NCI-H526 (cell line): ENCODE measurements at regions not wholly inside any gene's neighbourhood (a gene's known extent, or its start where the extent isn't known, plus 50 kb on each side); places are given as distances from the start of the nearest gene placed in this dataset.
A peak's percentile ranks its signal among the peaks of the same experiment; 100 is the strongest.
"Not testable (repeated sequence)": the region's sequence is repeated elsewhere in the genome, so short reads cannot be mapped to it uniquely, and the experiment has no call there.

ENCODE experiments used
- DNase-seq, 2 experiments: peaks; one replicate each; lab custom pipeline; 2025; lab: John Stamatoyannopoulos, UW

DNA sequence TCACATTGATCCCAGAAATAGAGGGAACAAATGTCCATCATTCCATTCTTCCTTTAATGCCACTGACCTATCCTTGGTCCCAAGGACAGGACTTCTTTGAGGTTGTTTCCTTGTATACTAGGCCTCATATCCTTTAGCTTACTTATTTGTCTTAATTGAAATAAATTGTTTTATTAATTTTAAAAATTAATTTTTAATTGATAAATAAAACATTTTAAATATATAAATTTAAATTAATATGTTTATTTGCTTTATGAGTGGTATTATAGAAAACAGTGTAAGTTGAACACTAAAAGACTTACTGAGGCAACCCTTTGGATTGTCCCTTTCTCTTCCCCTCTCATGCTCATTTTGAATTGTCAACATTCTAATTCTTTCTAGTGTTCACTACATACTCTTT lies 556.9 kb upstream of the NUDT12 start:
- no peak for DNase-seq

DNA sequence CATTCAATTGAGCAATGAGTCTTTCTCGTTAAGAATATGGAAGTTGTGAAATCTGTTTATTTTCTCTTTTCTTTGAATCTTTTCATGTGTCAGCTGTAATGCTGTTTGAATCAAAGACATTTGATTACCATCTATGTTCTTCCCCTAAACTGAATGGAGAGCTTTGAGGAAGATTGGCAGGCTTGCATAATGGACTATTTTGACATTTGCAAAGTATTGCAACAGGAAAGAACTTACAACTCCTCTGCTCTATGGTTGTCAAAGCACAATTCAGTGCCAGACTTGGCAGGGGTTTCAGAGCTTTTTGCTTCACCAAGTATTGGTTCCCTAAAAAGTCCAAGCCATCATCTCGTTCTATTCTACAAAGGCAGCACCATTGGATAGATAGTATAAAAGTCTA lies 549.0 kb upstream of the NUDT12 start:
- no peak for DNase-seq

DNA sequence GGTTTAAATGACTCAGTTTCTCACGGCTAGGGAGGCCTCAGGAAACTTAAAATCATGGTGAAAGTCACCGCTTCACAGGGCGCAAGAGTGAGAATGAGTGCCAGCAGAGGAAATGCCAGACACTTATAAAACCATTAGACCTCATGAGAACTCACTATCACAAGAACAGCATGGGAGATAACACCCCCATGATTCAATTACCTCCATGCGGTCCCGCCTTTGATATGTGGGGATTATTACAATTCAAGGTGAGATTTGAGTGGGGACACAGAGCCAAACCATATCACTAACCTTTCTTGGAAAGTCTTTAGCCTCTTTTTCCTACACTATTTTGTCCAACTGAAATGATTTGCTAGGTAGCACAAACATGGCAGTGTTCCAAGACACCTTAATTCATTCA lies 533.9 kb upstream of the NUDT12 start:
- no peak for DNase-seq

DNA sequence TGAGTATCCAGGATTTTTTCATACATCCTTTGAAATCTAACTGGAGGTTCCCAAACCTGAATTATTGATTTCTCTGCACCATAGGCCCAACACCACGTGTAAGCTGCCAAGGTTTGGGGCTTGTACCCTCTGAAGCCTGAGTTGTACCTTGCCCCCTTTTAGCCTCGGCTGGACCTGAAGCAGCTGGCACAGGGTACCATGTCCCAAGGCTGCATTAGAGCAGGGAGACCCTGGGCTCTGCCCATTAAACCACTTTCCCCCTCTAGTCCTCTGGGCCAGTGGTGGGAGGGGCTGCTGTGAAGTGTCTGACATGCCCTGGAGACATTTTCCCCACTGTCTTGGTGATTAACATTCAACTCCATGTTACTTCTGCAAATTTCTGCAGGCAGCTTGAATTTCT lies 532.9 kb upstream of the NUDT12 start:
- no peak for DNase-seq

DNA sequence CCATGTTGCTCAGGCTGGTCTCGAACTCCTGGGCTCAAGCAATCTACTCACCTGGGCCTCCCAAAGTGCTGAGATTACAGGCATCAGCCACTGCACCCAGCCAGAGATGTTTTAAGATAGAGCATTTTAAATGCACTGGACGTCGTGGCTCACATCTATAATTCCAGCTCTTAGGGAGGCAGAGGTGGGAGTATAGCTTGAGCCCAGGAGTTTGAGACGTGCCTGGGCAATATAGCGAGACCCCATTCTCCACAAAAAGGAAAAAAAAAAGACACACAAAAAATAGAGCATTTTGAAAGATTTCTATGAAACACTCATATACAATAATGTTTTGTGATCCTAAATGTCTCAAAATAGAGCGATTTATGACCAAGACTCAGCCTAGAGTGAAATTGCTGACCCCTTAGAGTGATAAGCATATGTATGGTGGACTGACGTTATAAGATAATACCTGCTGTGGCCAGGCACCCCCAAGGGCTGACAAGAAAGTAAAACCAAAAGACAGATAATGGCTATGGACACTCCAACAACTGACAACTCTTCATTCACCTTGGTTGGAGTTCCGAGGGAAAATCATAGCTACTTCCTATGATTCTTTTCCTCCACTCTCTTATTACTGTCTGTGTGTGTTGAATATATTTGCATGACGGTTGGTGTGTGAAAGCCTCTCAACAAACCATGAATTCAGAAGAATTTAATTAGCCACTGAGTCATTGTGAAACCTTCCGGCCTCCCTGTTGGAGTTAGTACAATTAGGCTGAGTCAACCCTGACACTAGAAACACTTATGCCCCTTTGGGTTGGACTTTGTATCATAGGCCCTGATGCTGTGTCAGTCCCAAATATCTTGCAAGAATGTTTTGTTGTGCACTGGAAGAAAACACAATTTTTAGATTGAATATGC lies 526.5 kb upstream of the NUDT12 start:
- peak in 1 of 2 experiments; percentile 1 for DNase-seq

DNA sequence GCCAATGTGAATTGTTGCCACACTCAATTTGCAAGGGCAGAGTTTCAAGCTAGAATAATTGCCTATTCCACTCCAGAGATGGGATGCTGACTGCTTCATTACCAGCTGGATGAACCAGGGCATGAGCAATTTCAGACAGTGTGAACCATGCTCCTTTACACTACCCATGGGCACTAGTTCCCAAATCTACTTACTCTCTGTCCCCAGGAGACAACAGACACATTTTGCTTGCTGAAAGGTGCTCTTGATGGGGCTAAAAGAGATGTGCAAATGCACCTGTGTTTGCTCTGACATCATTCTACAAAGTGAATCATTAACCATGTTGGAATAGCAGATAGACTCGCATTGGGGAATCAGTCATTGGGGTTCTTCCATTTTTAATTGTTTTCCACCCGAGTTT lies 522.3 kb upstream of the NUDT12 start:
- DNase-seq: no peak

DNA sequence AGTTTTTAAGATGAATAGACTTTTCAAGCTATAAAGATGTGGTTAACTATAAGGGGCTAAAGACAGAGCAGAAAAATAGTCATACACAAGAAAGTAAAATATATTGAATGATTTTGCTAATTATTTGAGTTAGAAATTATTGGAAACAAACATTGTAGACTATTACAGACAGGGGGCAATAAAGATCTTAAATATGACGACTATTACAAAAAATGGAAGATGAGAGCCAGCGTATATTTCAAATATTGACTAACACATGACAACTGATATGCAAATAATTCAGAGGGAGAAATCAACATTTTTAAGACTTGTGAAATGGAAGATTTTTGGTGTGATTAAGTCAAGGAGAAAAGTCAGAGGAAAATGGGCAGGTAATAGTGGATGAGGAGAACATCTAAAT lies 520.2 kb upstream of the NUDT12 start:
- DNase-seq: no peak

DNA sequence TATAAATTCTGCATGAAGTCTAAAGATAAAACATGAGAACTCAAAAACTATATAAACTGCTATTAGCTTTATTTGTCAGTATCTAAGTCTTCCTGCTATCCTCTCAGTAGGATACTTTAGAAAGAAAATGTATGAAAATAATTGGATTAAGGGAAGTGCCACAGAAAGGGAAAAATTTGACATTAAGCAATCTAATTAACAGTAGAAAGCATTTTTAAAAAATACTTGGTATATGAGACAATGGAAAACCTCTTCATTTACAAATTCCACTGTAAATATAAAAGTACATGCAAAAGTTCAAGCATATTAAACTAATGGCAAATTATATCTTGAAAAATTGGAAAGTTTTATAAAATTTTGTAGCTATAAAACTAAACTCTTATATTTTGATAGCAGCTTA lies 518.6 kb upstream of the NUDT12 start:
- DNase-seq: no peak

DNA sequence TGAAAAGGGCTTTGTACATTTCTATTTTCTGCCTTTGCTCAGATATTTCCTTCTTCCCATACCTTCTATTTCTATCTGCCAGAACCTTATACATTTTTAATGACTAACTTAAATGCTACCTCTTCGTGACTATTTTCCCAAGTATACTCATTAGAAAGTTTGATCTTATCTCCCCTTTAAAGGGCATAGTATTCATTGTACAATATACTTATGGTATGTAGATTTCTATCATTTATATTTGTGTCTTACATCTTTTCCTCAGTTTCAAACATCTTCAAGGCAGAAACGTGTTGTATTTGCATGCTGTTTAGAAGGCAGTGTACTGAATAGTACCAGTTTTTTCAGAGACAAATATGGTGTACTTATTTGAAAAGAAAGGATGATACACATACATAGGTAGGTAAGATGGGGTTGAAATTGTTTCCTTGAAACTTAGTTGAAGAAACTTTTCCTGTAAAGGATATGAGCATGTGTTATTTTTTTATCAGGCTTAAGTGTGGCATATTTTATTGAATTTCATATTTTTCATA lies 518.1 kb upstream of the NUDT12 start:
- no peak for DNase-seq

DNA sequence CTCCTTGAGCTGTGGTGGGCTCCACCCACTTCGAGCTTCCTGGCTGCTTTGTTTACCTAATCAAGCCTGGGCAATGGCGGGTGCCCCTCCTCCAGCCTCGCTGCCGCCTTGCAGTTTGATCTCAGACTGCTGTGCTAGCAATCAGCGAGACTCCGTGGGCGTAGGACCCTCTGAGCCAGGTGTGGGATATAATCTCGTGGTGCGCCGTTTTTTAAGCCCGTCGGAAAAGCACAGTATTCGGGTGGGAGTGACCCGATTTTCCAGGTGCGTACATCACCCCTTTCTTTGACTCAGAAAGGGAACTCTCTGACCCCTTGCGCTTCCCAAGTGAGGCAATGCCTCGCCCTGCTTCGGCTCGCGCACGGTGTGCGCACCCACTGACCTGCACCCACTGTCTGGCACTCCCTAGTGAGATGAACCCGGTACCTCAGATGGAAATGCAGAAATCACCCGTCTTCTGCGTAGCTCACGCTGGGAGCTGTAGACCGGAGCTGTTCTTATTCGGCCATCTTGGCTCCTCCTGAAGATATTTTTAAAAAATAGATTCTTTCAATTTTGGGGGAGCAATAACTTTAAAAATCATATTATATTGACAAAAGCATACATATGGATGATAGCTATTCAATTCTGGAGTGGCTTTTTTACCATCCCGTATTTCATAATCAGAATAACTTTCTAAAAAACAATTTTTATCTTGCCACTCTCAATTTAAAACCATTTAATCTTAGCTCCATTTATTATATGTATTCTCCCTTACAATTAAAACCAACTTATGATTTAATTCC lies 517.5 kb upstream of the NUDT12 start:
- not testable (repeated sequence) for DNase-seq

DNA sequence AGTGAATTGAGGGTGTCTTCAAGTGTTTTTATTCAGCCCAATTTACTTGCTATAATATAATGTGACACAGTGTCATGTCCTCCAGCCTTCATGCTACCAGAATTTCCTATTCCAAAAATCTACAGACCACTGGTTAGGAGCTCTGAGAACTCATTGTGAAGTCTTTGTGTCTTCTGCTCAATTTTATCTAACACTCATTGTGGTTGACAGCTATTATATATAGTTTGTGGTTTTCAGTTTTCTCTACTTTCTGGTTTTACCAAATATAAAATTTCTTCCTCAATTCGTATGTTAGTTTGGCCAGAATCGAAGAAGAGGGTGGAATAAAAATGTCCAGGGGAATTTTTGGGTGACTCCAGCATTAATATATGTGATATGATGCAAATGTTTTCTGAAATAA lies 509.3 kb upstream of the NUDT12 start:
- no peak for DNase-seq

DNA sequence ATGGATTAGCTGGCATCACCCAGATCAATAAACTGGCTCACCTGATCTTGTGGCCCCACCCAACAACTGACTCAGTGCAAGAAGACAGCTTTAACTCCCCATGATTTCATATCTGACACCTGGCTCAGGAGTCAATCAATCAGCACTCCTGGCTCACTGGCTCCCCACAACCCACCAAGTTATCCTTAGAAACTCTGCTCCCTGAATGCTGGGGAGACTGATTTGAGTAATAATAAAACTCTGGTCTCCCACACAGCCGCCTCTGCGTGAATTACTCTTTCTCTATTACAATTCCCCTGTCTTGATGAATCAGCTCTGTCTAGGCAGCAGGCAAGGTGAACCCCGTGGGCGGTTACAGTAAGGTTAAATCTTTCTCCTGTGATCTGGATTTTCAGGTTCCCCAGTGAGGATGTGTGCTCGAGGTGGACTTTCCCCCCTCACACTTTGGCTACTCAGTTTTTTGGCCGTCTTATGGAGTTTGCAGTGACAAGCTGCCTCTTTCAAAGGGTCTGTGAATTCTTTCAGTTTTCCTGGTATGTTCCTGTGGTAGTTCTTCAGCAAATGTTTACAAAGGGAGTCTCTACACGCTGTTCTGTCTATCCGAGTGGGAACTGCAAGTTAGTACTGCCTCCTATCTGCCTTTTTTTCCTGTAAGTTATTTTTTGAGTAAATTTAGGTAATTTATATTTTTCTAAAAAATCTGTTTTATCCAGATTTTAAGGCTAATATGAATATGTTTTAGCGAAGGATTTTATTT lies 500.2 kb upstream of the NUDT12 start:
- DNase-seq: no peak

DNA sequence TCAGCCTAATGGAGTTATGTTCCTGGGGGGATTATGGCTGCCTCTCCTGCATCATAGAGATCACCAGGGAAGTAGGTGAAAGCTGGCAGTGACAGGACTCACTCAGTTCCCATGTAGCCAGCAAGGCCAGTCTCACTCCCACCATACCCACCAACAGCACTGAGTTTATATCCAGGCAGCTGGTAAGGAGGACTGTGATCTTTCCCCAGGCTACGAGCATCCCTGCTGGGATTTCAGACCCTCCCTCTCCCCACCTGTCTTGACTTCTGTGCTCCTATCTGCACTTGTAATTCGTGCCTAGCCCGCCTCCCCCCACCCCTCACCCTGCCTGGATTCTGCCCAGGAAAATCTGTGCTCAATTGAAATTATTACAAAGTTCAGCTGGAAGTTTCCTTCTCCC lies 499.1 kb upstream of the NUDT12 start:
- no peak for DNase-seq

DNA sequence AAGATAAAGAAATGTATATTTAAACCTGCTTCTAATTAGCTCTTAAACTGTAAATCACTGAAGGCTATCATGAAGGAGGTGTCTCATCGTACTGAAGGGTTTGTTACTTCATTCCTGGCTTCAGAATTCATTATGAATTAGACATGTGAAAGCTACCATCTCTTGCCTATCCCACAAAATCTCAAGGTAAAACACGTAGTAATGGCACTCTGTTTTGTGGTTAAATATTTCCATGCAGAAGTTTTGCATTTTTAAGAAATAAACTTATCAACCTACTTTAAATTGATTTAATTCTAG lies 490.7 kb upstream of the NUDT12 start:
- DNase-seq: no peak

DNA sequence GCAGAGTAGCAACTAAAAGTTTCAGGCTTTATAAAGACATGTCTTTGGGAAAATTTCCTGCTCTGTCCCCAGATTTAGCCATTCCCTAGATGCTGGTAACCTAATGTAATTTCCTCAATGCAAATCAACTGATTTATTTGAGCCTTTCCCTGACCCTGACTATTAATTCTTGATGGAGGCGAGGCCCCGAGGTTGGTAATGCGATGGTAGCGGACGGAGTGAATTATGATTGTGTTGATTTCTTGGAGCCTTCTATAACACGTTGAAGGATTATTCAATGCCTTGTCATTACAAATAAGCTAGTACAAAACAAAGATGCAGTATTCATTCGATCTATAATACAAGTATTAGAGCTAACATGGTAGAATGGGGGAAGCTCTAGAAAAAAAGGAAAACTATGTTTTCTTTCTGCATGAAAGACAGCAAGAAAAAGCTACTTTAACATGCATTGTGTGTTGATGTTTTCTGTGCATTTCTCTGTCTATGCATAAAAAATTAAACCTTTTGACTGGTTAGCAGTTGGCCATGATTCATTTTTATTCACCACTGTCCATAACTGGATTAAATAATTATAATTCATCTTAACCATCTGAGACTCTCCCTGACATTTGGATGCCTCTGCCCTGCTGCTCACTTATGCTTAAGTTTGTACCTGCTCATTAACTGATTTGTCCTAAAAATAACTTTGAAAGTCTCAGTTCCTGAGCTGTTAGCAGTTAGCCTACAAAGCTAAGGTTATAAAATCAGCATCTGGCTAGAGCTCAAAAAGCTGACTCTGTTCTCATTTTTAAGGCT lies 490.2 kb upstream of the NUDT12 start:
- DNase-seq: no peak

DNA sequence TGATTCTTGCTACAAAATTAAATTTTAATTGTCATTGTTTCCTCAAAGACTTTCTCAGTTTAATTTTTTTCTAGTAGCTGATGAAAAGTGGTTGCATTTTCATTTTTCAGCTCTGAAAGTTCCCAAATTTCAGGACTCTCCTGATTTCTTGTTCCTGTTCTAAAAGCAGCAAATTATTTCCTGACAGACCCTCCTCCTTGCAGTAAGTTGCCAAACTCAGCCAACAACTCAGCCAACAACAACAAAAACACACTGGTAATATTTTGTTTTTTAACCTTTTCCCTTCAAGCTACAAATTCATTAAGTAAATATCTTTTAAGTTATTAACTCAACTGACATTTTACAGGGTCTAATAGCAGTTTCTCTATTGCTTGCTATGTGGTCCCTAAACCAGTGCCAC lies 487.8 kb upstream of the NUDT12 start:
- no peak for DNase-seq

DNA sequence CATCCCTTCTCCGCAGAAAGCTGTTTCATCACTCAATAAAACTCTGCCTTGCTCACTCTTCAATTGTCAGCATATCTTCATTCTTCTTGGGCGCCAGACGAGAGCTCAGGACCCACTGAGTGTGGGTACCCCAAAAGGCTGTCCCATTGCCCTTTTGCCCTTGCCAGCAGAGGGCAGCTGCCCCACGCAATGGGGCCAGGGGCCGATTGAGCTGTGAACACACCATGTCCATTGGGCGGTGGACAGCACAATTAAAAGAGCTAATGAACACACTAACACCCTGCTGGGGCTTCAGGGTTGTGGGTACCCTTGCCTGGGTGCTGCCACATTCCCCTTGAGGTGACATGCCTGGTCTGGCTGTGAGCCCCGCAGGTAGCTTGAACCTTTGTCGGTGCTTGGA lies 487.2 kb upstream of the NUDT12 start:
- DNase-seq: no peak

DNA sequence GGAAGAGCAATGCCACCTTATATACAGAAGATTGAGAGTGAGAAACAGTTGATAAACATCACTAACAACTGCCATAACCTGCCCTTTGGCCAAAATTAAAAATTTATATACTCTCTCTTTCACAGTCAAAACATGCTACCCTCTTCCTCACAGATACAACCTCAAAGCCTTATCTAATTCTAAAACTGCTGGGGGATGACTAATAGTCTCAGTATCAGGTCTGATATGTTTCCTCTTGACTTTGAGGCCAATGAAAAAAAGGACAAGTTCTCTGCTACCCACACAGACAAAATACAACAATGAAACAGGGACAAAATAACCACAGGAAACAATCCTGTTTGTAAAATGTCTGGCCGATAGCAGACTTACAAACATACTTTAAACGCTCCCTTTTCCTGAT lies 485.6 kb upstream of the NUDT12 start:
- no peak for DNase-seq

DNA sequence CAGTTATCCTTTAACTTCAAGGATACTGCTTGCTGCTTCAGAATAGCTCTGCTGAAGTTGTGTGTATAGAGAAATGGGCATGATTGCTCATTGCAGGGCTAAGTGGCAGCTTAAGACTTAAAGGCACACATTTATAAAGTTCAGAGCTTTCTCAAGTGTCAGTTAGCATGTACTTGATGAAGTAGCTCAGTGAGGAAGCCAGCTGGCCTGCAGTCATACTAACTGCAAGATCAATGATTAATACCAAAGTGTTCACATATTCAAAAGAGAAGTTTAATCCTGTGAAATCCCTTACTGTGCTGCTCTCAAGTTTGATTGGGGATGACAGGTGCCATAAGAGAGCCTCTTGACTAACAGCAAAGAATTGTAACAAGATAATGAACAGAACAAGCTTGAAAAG lies 483.4 kb upstream of the NUDT12 start:
- no peak for DNase-seq

DNA sequence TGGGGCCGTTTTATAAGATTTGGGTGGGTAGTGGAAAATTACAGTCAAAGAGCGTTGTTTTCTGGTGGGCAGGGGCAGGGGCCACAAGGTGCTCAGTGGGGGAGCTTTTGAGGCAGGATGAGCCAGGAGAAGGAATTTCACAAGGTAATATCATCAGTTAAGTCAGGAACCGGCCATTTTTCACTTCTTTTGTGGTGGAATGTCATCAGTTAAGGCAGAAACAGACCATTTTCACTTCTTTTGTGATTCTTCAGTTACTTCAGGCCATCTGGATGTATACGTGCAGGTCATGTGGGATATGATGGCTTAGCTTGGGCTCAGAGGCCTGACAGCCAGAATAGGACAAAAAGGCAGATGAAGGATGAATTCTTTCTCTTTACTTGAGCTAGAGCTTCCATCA lies 477.3 kb upstream of the NUDT12 start:
- not testable (repeated sequence) for DNase-seq

DNA sequence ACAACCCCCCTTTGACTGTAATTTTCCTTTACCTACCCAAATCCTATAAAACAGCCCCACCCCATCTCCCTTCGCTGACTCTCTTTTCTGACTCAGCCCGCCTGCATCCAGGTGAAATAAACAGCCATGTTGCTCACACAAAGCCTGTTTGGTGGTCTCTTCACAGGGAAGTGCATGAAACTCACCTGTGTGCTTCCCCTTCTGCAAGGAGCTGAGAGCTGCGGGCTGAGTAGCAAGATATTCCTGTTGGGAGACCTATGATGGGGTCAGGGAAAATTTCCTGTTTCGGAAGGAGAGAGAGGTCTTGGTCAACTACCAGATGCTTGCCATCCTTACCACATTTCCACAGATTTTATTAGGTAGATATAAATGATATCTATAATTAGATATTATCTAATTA lies 474.5 kb upstream of the NUDT12 start:
- DNase-seq: not testable (repeated sequence)

DNA sequence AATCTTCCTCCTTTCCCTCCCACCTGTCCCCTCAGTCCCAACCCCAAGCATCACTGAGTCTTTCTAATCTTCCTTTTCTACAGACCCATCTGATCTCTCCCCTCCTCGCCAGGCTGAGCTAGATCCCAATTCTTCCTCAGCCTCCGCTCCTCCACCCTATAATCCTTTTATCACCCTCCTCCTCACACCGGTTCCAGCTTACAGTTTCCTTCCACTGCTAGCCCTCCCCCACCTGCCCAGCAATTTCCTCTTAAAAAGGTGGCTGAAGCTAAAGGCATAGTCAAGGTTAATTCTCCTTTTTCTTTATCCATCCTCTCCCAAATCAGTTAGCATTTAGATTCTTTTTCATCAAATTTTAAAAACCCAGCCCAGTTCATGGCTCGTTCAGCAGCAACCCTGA lies 470.6 kb upstream of the NUDT12 start:
- not testable (repeated sequence) for DNase-seq
